Activated CD4-positive, alpha-beta T cell treated with anti-CD3 and anti-CD28 coated beads, Interleukin-2, amount 50 U/mL, for 48 hours (primary cell): ENCODE measurements at regions not wholly inside any gene's neighbourhood (a gene's known extent, or its start where the extent isn't known, plus 50 kb on each side); places are given as distances from the start of the nearest gene placed in this dataset.

ENCODE experiments used
- DNase-seq, 2 experiments: peaks; one replicate each; pipeline ENCODE4 v3.0.0-alpha.2; 2020

GRCh38 chr18:25630682-25631081, 278.7 kb upstream of the ZNF521 start:
- no peak for DNase-seq

DNA sequence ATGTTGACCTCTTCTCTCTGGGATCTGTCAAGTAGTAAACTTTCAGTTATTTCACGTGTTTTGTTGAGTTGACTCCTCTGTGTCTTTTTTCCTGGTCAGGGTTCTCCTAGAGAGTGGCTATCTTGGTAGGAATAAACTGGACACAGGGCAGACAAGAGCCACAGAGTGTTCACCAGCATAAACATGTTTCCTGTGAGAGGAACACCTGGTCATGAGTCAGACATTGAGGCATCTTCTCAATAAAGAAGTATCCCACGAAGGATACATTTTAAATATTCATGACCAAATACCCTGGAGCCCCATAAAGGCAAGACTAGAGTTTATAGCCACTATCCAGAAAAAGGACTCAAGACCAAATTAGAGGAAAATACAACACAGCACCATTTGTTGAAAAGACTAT, 269.7 kb upstream of the ZNF521 start:
- DNase-seq: no peak

- no peak for DNase-seq
Observed at GRCh38 chr18:25621144-25621543, 269.2 kb upstream of the ZNF521 start.

- DNase-seq: no peak
Observed at GRCh38 chr18:25614168-25614567, 262.2 kb upstream of the ZNF521 start.

DNA sequence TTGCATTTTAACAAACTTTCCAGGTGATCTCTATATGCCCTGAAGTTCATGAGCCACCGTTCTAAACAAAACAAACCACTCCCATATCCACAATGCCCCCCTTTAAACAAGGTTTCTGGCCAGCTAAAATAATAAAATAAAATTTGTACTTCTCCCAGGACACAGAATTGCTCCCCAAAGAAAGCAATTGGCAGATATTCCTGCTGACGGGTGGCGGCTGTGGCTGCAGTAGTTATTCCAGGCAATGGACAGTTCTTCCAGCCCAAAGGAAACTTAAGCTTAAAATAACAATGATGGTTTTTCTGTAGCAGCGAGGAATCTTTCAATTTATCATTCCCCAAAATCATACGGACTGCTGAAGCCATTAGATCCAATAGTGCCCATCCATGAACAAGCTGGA, 260.5 kb upstream of the ZNF521 start:
- no peak for DNase-seq

- no peak for DNase-seq
Observed at GRCh38 chr18:25608091-25608490, 256.1 kb upstream of the ZNF521 start.

GRCh38 chr18:25604894-25605597, 253.1 kb upstream of the ZNF521 start:
- no peak for DNase-seq

- DNase-seq: no peak
Observed at GRCh38 chr18:25604196-25604893, 252.4 kb upstream of the ZNF521 start.

DNA sequence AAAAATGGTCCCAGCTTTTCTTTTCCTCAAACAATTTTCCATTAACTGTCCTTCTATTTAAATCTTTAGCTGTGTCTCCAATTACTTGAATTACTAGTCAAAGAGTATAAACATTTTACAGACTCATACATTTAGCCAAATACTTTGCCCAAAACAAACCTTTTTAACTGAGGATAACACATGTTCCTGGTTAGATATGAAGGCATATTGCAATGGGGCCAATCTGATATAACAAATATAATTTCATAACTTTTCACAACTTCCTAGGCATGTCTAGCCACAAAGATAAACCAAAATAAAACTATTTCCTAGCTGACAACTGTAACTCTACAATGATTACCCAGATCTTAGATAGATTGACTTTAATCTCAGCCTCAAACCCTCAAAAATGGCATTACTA, 247.5 kb upstream of the ZNF521 start:
- no peak for DNase-seq

- no peak for DNase-seq
Observed at GRCh38 chr18:25597476-25597875, 245.5 kb upstream of the ZNF521 start.

DNA sequence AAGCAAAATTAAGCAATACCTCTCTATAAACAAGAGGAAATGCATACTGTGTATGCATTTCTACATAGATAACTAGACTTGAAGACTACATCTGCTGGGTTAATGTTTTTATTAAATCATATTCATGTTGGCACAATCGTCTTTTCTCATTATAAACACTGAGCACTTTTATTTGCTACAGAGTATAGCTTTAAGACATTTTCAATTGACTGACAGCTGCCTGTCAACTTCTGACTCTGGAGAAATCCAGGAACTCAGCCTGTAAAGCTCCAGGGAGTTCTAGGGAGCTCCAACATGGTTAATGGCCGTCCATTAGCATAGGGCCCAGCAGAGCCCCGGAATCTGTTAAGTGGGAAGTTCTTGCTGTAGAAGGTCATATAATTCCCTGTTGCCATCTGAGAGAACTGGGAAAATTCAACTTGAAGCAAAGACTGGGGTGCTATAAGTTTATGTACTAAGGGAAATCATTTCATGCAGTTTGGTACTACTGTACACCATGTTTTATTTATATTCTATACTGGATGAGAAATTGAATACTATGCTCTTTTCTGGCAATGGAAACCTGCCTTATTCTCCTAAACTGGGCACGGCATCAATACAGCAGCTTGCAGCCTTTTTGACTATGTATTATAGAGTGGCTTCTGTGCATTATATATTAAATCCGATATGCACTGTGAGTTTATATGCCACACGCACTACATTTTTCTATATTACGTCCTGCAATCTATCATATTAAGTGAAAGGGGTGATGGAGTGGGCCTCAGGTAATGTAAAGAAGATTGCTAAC, 243.5 kb upstream of the ZNF521 start:
- no peak for DNase-seq

DNA sequence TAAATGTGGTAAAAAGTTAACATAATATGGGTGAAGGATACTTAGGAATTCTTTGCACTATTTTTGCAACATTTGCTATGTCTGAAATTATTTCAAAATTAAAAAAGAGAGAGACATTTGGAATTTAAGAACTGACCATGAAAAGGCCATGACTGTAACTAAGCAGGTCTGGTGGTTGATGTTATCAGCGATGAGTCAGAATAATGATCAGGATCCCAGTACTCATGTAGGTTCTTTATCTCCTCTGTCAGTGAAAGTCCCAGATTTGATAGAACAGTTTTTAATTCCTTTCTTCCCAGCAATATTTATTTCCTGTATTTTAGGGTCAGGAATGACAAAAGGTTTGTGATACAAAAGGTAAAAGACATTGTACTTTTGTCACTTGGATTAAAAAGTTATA, 242.4 kb upstream of the ZNF521 start:
- no peak for DNase-seq

DNA sequence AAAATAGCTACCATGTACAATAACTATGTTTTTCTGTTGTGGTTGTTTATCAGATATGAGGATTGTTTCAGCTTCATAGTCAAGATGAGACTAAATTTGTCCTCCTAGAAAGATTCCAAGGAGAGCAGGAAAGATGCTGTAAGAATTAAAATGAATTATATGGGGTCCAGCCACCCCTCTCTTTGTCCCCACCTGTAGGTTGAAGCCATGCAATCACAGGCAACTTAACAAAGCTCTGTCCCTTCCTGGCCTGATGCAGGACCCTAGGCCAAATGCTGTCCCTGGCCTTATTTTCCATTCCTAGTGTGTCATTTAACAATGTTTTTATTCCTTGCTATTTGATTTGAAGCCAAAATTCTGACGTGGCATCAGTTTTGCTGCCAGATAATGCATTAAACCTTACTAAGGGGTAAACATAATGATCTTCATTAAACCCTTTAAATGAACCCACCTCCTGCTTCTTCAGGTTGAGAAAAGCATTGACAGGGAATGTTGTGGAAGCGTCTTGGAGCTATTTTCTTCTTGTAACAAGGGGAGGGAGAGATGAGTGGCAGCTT, 240.9 kb upstream of the ZNF521 start:
- DNase-seq: no peak

- DNase-seq: no peak
Observed at GRCh38 chr18:25590456-25590855, 238.5 kb upstream of the ZNF521 start.

DNA sequence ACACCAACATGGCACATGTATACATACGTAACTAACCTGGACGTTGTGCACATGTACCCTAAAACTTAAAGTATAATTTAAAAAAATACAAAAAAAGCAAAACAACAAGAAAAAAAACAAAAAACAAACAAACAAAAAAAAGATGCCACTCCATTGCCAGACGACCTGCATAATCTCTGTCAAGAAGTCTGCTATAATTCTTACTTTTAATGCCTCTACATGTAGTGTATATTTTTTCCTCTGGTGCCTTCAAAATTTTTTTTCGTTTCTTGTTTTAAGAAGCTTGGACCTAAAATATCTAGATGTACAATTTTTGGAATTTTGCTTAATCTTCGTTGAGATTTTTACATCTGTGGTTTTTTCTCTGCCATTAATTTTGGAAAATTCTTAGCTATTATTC, 235.6 kb upstream of the ZNF521 start:
- no peak for DNase-seq

- DNase-seq: no peak
Observed at GRCh38 chr18:25568986-25569385, 217.0 kb upstream of the ZNF521 start.

DNA sequence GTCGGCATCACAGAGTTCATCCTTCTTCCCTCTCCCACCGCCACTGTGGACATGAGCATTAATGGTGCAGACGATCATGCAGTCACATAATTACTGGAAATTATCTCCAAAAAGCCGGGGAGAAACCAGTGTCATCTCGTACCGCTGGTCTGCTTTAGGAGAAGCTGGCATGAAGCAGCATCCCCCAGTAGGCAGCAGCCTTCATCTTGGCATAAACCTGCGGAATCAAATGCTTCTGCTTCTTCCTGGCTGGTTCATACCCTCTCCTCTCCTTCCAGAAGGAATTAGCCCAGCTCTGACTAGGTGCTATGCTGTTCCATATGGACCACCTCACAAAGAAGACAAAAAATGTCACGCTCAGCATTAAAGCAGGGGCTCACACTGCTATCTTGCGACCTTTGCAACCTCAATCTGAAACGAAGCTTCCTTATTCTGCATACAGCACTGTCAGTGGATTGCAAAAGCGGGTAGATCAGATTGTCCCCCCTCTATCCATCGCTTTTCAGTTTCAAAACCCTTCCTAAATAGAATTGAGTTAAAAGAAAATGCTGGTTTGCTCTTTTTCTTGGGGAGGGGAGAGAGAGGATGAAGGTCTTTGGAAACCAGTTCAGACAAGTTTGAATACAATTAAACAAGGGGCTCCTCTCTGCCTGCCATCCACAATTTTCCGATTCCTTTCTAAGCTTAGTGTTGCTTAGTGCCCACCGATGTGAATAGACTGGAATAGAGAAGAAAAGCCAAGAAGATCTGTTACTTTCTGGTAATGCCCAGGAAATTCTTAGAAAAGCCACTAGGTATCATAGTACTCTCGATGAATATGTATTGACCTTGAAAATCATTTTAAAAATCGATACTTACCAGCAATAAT, 212.1 kb upstream of the ZNF521 start:
- DNase-seq: no peak

DNA sequence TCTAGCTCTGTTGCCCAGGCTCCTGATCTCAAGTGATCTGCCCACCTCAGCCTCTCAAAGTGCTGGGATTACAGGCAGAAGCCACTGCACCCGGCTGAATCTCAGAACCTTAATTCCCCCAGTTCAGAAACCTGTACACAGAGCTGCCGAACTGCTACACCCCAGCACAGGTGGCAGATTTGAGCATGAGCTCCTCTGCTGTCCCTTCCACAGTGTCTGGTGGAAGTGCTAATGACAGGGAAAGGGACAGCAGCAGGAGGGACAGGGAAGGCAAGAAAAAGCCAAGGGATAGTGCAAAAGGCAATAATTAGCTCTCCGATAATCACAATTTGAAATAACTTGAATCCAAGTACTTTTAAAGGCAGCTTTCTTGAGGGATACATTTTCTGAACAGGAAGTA, 211.4 kb upstream of the ZNF521 start:
- no peak for DNase-seq

DNA sequence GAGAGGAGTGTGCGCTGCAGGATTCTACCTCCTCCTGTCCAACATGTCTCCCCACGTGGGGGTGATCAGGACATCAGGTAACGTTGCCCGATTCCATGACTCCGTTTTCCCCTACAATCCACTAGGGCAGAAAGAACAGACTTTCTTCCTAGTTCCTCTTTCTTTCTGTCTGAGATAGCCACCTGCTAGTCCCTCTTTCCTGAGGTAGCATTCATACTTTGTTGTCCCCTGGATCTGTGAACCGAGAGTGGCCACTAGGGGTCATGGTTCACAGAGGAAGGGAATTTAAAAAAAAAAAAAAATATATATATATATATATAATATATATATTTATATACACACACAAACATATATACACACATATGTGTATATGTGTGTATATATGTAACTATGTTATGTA, 210.0 kb upstream of the ZNF521 start:
- DNase-seq: no peak

DNA sequence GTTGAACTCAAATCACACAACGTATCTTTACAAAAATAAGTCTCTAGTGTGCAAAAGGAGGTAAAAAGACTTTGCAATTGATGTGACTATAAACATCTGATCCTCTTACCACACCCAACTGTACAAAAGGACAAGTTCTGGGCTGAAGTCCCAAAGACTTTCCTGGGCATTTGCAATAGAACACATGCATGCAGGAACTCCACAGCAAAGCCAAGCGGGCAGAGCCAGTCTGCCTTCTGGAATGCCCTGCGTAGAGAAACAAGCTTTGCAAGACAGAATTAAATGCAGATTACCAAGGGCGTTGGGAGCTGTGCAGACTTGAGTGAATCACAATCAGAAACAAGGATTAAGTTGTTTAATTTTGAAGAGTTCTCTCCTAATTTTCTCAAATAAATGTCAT, 208.4 kb upstream of the ZNF521 start:
- no peak for DNase-seq

- DNase-seq: no peak
Observed at GRCh38 chr18:25557011-25557410, 205.0 kb upstream of the ZNF521 start.

DNA sequence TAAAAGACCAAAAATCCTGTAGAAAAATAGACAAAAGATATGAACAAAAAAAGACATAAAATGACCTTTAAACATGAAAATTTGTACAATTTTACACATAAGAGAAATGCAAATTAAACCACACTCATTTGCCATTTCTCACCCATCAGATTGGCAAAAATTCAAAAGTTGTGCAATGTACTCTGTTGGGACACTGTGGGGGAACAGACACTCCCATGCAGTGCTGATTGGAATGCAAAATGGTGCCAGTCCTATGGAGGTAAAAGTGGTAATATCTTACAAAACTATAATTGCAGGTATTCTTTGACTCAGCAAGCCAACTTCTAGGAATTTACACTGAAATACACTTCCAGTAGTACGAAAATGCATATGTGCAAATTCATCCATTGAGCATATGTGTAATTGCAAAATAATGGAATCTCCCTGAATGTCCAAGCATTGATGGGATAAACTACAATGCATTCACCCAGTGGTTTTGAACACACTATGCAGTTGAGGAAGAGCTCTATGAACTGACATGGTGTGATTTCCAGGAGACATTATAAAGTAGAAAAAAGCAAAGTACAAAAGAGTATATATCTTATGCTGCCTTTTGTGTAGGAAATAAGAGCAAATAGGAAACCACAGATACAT, 201.8 kb upstream of the ZNF521 start:
- no peak for DNase-seq
